ENCODE measurements at regions not wholly inside any gene's neighbourhood (a gene's known extent, or its start where the extent isn't known, plus 50 kb on each side); places are given as distances from the start of the nearest gene placed in this dataset.

GRCh38 chr6:85920782-85921181 is 278.1 kb upstream of the SYNCRIP start:
- TF ChIP-seq FOXM1 (IDR thresholded peaks at IDR 0.05; ENCODE audit: borderline replicate concordance) (no peak), BHLHE40 (IDR thresholded peaks at IDR 0.05; ENCODE audit: borderline replicate concordance) (no peak), SP1 (IDR thresholded peaks at IDR 0.05) (no peak), HDGF (IDR thresholded peaks at IDR 0.05; ENCODE audit: borderline replicate concordance) (no peak), FOXK2 (IDR thresholded peaks at IDR 0.05) (no peak), LEF1 (IDR thresholded peaks at IDR 0.05; ENCODE audit: borderline replicate concordance) (no peak), FOXA1 (IDR thresholded peaks at IDR 0.05) (no peak), TARDBP (IDR thresholded peaks at IDR 0.05) (no peak), L3MBTL2 (conservative IDR thresholded peaks at IDR 0.05) (no peak), ZNF384 (IDR thresholded peaks at IDR 0.05) (no peak), SUZ12 (IDR thresholded peaks at IDR 0.05) (no peak), ELF4 (IDR thresholded peaks at IDR 0.05) (no peak), ARNT (IDR thresholded peaks at IDR 0.05) (no peak)

Measured in HEK293T (cell line).